HG03460 (cell line): ENCODE measurements at regions not wholly inside any gene's neighbourhood (a gene's known extent, or its start where the extent isn't known, plus 50 kb on each side); places are given as distances from the start of the nearest gene placed in this dataset.
"Not testable (repeated sequence)": the region's sequence is repeated elsewhere in the genome, so short reads cannot be mapped to it uniquely, and the experiment has no call there.

Experiments used
- ATAC-seq: cut with Tn5 transposase; IDR thresholded peaks from one replicate; pipeline ENCODE4 v1.9.1; 2021; ENCODE audit not compliant: unreplicated experiment

GRCh38 chr10:109732254-109732965 lies 190.9 kb downstream of the XPNPEP1 start:
- ATAC-seq, result no peak

GRCh38 chr10:109729895-109730294 lies 193.4 kb downstream of the XPNPEP1 start:
- not testable (repeated sequence) for ATAC-seq

- ATAC-seq, result no peak
These were observed 195.9 kb downstream of the XPNPEP1 start for GRCh38 chr10:109727436-109727835.

GRCh38 chr10:109726473-109726872 lies 196.8 kb downstream of the XPNPEP1 start:
- ATAC-seq, result no peak

- ATAC-seq, result no peak
These were observed 200.0 kb downstream of the XPNPEP1 start for GRCh38 chr10:109723305-109723704.

- no peak for ATAC-seq
These were observed 201.8 kb downstream of the XPNPEP1 start for GRCh38 chr10:109721453-109722064.

GRCh38 chr10:109706026-109706560 lies 217.2 kb downstream of the XPNPEP1 start:
- no peak for ATAC-seq

GRCh38 chr10:109701633-109702215 lies 221.6 kb downstream of the XPNPEP1 start:
- ATAC-seq, result no peak

- ATAC-seq, result no peak
These were observed 224.2 kb downstream of the XPNPEP1 start for GRCh38 chr10:109698882-109699664.

GRCh38 chr10:109698086-109698485 lies 225.2 kb downstream of the XPNPEP1 start:
- no peak for ATAC-seq

- no peak for ATAC-seq
These were observed 226.1 kb downstream of the XPNPEP1 start for GRCh38 chr10:109696981-109697775.

GRCh38 chr10:109696462-109696861 lies 226.8 kb downstream of the XPNPEP1 start:
- no peak for ATAC-seq

GRCh38 chr10:109695988-109696387 lies 227.3 kb downstream of the XPNPEP1 start:
- no peak for ATAC-seq

GRCh38 chr10:109689785-109690184 lies 233.5 kb downstream of the XPNPEP1 start:
- ATAC-seq, result no peak

- no peak for ATAC-seq
These were observed 243.8 kb downstream of the XPNPEP1 start for GRCh38 chr10:109679478-109679877.

- ATAC-seq, result no peak
These were observed 244.5 kb downstream of the XPNPEP1 start for GRCh38 chr10:109678857-109679256.

GRCh38 chr10:109676703-109677102 lies 246.6 kb downstream of the XPNPEP1 start:
- no peak for ATAC-seq

- ATAC-seq, result no peak
These were observed 254.6 kb downstream of the XPNPEP1 start for GRCh38 chr10:109668703-109669102.

GRCh38 chr10:109668154-109668665 lies 255.1 kb downstream of the XPNPEP1 start:
- no peak for ATAC-seq

GRCh38 chr10:109665321-109665720 lies 258.0 kb downstream of the XPNPEP1 start:
- ATAC-seq, result no peak
